Fibroblast of pulmonary artery (primary cell): ENCODE measurements at regions not wholly inside any gene's neighbourhood (a gene's known extent, or its start where the extent isn't known, plus 50 kb on each side); places are given as distances from the start of the nearest gene placed in this dataset.

Experiments used
- DNase-seq: peaks from one replicate; pipeline ENCODE4 v3.0.0-alpha.2; 2010; ENCODE audit warnings: low read depth
- H3K4me3 ChIP-seq: replicated peaks from 2 replicates; pipeline ENCODE4 v1.5.1; 2011; ENCODE audit warnings: low read depth, mild to moderate bottlenecking, control low read depth, low read length, moderate library complexity
- CTCF ChIP-seq: IDR thresholded peaks from 2 replicates; pipeline ENCODE4 v1.5.1; 2011; ENCODE audit warnings: mild to moderate bottlenecking, control low read depth, low read length, inconsistent platforms; ENCODE audit errors: missing control alignments

- H3K4me3 ChIP-seq: no peak overlapping the region
- no peak for TF ChIP-seq CTCF
- DNase-seq: no peak
Observed at GRCh38 chrX:149312097-149312496, 193.0 kb downstream of the IDS start.

GRCh38 chrX:149302705-149303104 lies 202.4 kb downstream of the IDS start:
- TF ChIP-seq CTCF: no peak
- no peak for DNase-seq
- no peak overlapping the region for H3K4me3 ChIP-seq

GRCh38 chrX:149298111-149298510 lies 207.0 kb downstream of the IDS start:
- no peak for DNase-seq
- no peak for TF ChIP-seq CTCF
- no peak overlapping the region for H3K4me3 ChIP-seq

GRCh38 chrX:149296092-149296491 lies 209.0 kb downstream of the IDS start:
- TF ChIP-seq CTCF: no peak
- no peak overlapping the region for H3K4me3 ChIP-seq
- no peak for DNase-seq

- no peak overlapping the region for H3K4me3 ChIP-seq
- peak; percentile 58 for DNase-seq
- TF ChIP-seq CTCF: peak; percentile 68
Observed at GRCh38 chrX:149286940-149287349, 218.2 kb downstream of the IDS start.

- no peak for TF ChIP-seq CTCF
- no peak for DNase-seq
Observed at GRCh38 chrX:149284616-149285015, 220.5 kb downstream of the IDS start.

GRCh38 chrX:149283853-149284252 lies 221.3 kb downstream of the IDS start:
- TF ChIP-seq CTCF: no peak
- DNase-seq: no peak
- no peak overlapping the region for H3K4me3 ChIP-seq

More at GRCh38 chrX:149284616-149285015, 220.5 kb downstream of the IDS start:
- H3K4me3 ChIP-seq: no peak overlapping the region
